Ishikawa (cell line): ENCODE measurements at regions not wholly inside any gene's neighbourhood (a gene's known extent, or its start where the extent isn't known, plus 50 kb on each side); places are given as distances from the start of the nearest gene placed in this dataset.

ENCODE experiments used
- CEBPB ChIP-seq: IDR thresholded peaks from 2 replicates; pipeline ENCODE4 v1.6.1; 2012
- CREB1 ChIP-seq: IDR thresholded peaks from 2 replicates; pipeline ENCODE4 v1.6.1; 2012; ENCODE audit warnings: low read depth
- FOXM1 ChIP-seq: IDR thresholded peaks from 2 replicates; pipeline ENCODE4 v1.6.1; 2012; ENCODE audit warnings: low read depth, borderline replicate concordance
- TEAD4 ChIP-seq: IDR thresholded peaks from 2 replicates; pipeline ENCODE4 v1.6.1; 2012
- ZBTB7A ChIP-seq: IDR thresholded peaks from 2 replicates; pipeline ENCODE4 v1.6.1; 2012; ENCODE audit warnings: low read depth
- TF ChIP-seq, protein P1 (sequence below): IDR thresholded peaks from 2 replicates; pipeline ENCODE4 v1.6.1; 2012

DNA sequence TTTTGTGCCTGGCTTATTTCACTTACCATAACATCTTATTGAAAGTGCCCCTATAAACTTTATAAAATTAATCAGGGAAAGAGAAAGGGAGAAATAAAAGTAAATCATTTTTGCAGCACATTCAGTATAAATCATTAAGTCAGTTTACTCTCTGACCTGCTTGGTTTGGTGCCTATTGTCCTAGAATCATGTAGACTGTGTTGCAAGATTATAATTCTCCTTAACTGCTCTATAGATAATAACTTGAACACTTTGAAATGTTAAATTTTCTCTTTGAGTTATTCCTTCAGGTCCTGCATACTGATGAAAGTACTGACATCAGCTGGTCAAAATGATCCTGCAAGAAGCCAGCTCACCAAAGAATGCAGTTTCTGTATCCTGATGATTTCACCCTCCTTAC lies 969.6 kb upstream of the GJE1 start:
- no peak for TF ChIP-seq CREB1
- TF ChIP-seq, protein P1, sequence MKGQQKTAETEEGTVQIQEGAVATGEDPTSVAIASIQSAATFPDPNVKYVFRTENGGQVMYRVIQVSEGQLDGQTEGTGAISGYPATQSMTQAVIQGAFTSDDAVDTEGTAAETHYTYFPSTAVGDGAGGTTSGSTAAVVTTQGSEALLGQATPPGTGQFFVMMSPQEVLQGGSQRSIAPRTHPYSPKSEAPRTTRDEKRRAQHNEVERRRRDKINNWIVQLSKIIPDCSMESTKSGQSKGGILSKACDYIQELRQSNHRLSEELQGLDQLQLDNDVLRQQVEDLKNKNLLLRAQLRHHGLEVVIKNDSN, result no peak
- TF ChIP-seq CEBPB, result no peak
- TF ChIP-seq FOXM1, result no peak
- TF ChIP-seq ZBTB7A, result no peak
- TF ChIP-seq TEAD4, result no peak
